ENCODE measurements at regions not wholly inside any gene's neighbourhood (a gene's known extent, or its start where the extent isn't known, plus 50 kb on each side); places are given as distances from the start of the nearest gene placed in this dataset.

DNA sequence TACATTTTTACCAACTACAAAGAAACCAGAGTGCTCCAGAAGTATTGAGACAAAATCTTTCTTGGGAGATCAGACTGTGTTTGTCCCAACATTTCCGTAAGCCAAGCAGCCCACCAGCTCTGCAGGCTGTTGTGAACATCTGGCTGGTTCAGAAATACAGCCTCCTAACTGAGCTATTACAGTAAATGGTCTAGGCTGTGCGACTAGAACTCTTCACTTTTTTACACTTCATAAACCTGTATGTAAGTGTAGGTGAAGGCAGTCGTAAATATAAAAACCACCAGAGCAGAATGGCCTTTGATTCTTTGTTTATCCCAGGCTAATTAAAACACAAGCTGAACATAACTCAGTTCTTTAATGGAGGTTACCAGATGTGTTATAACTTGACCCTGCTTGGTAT is 235.3 kb downstream of the ARRDC4 start:
- H3K4me3 ChIP-seq (ENCODE audit: low read depth, low read length) = no peak overlapping the region
- no peaks in the 10 kb centered on the region for H3K4me1 ChIP-seq (ENCODE audit: control insufficient read depth, insufficient read depth, low read length)
- no peak overlapping the region for H3K27ac ChIP-seq (ENCODE audit: low read depth, low read length)
- no peak overlapping the region for H3K9ac ChIP-seq (ENCODE audit: low read length)
- H3K27me3 ChIP-seq (ENCODE audit: control insufficient read depth, insufficient read depth, low read length) = no peaks in the 10 kb centered on the region
- no peaks in the 10 kb centered on the region for H3K36me3 ChIP-seq (ENCODE audit: control insufficient read depth, insufficient read depth, low read length)
- H3K9me3 ChIP-seq (ENCODE audit: control insufficient read depth, insufficient read depth, low read depth, low read length) = peaks cover 1% of the 10 kb centered on the region; the same call in 1 of the 2 replicates

- Histone ChIP-seq H3K27me3 (ENCODE audit: control insufficient read depth, insufficient read depth, low read length) (no peaks in the 10 kb centered on the region), H3K9ac (ENCODE audit: low read length) (no peak overlapping the region), H3K4me1 (ENCODE audit: control insufficient read depth, insufficient read depth, low read length) (no peaks in the 10 kb centered on the region), H3K9me3 (ENCODE audit: control insufficient read depth, insufficient read depth, low read depth, low read length) (no peaks in the 10 kb centered on the region), H3K27ac (ENCODE audit: low read depth, low read length) (no peak overlapping the region), H3K4me3 (ENCODE audit: low read depth, low read length) (no peak overlapping the region), H3K36me3 (ENCODE audit: control insufficient read depth, insufficient read depth, low read length) (no peaks in the 10 kb centered on the region)
These were observed 235.9 kb downstream of the ARRDC4 start for GRCh38 chr15:98196371-98196770.

DNA sequence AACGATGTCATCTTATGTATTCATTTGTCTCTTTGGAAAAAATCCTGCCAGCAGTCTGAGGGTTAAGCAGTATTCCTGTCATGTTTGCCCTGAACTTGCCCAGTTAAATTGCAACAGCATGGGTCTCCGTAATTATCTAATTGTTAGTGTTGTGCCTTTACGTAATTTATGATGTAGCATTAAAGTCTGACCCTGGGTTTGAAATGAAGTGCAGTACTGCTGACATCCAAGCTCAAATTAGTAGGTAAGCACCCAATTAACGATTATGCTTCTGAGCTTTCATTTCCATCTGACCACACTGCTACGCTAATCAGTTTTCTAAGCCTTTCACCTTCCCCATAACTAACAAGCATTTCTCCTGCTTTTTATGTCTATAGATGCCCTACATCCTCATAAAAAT is 241.8 kb downstream of the ARRDC4 start:
- Histone ChIP-seq H3K4me1 (ENCODE audit: control insufficient read depth, insufficient read depth, low read length) (no peaks in the 10 kb centered on the region), H3K9me3 (ENCODE audit: control insufficient read depth, insufficient read depth, low read depth, low read length) (no peaks in the 10 kb centered on the region), H3K4me3 (ENCODE audit: low read depth, low read length) (no peak overlapping the region), H3K27me3 (ENCODE audit: control insufficient read depth, insufficient read depth, low read length) (no peaks in the 10 kb centered on the region), H3K36me3 (ENCODE audit: control insufficient read depth, insufficient read depth, low read length) (no peaks in the 10 kb centered on the region), H3K9ac (ENCODE audit: low read length) (no peak overlapping the region), H3K27ac (ENCODE audit: low read depth, low read length) (no peak overlapping the region)

DNA sequence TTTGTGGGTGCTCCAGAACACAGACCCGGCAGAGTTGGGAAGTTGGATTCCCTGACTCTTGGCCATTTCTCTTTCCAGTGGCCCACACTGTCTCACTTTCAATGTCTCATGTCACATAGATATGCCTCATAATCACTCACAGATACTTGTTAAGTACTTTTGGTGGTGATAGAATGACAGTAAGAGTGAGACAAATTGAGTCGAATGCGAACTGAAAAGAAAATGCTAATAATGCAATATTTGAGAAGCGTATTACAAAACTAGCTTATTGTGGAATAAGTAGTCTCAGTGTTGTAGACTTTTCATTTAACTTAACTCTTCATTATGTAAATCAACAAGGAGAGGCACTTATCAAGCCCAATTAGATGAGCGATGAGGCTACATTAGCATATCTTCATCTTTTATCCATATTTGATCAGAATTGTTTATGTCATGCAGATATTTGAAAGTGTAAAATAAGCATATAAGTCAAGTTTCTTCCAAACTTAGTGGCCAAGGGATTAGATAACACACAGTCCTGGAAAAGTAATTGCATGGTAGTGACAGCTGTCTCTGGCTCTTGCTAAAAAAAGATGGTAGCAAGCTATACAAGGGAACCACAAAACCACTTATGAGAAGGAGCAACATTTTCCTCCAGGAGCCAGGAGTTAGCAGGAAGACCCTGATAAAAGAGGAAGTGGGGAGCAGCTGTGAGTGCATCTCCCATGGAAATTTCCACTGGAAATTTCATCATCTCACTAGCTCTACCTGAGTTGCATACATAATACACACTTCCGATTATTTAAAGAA is 243.6 kb downstream of the ARRDC4 start:
- H3K36me3 ChIP-seq (ENCODE audit: control insufficient read depth, insufficient read depth, low read length) = no peaks in the 10 kb centered on the region
- no peaks in the 10 kb centered on the region for H3K4me1 ChIP-seq (ENCODE audit: control insufficient read depth, insufficient read depth, low read length)
- H3K9me3 ChIP-seq (ENCODE audit: control insufficient read depth, insufficient read depth, low read depth, low read length) = no peaks in the 10 kb centered on the region
- H3K9ac ChIP-seq (ENCODE audit: low read length) = no peak overlapping the region
- no peak overlapping the region for H3K4me3 ChIP-seq (ENCODE audit: low read depth, low read length)
- no peaks in the 10 kb centered on the region for H3K27me3 ChIP-seq (ENCODE audit: control insufficient read depth, insufficient read depth, low read length)
- no peak overlapping the region for H3K27ac ChIP-seq (ENCODE audit: low read depth, low read length)

GRCh38 chr15:98207928-98208327 is 247.4 kb downstream of the ARRDC4 start:
- Histone ChIP-seq H3K4me1 (ENCODE audit: control insufficient read depth, insufficient read depth, low read length) (no peaks in the 10 kb centered on the region), H3K9me3 (ENCODE audit: control insufficient read depth, insufficient read depth, low read depth, low read length) (no peaks in the 10 kb centered on the region; the same call in 1 of the 2 replicates), H3K36me3 (ENCODE audit: control insufficient read depth, insufficient read depth, low read length) (no peaks in the 10 kb centered on the region), H3K27ac (ENCODE audit: low read depth, low read length) (no peak overlapping the region), H3K9ac (ENCODE audit: low read length) (no peak overlapping the region), H3K27me3 (ENCODE audit: control insufficient read depth, insufficient read depth, low read length) (no peaks in the 10 kb centered on the region), H3K4me3 (ENCODE audit: low read depth, low read length) (no peak overlapping the region)

DNA sequence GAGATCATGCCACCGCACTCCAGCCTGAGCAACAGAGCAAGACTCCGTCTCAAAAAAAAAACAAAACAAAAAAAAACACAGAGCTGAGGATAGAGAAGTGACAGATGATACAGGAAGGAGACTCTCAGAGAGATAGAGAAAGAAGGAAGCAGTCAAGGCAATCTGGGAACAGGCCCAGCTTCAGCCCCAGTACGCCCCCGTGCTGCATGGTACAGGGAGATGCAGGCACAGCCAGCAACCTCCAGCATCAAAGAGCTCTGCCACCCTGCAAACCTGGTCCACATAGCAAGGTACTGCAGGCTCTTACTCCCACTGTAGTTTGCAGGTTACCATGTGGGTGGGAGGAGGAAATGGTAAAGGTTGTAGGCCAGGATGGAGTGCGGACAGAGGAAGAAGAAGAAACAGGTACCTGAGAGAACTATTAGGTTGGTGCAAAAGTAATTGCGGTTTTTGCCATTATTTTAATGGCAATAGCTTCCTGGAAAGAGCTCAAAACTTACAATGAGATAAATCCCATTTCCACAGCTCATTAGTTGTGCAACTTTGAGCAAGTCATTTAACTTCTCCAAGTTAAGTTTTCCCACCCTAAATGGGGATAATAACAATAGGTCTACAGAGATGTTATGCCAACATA is 253.0 kb downstream of the ARRDC4 start:
- Histone ChIP-seq H3K9me3 (ENCODE audit: control insufficient read depth, insufficient read depth, low read depth, low read length) (no peaks in the 10 kb centered on the region; the same call in 1 of the 2 replicates), H3K27me3 (ENCODE audit: control insufficient read depth, insufficient read depth, low read length) (no peaks in the 10 kb centered on the region), H3K4me3 (ENCODE audit: low read depth, low read length) (no peak overlapping the region), H3K36me3 (ENCODE audit: control insufficient read depth, insufficient read depth, low read length) (no peaks in the 10 kb centered on the region), H3K9ac (ENCODE audit: low read length) (no peak overlapping the region), H3K4me1 (ENCODE audit: control insufficient read depth, insufficient read depth, low read length) (no peaks in the 10 kb centered on the region), H3K27ac (ENCODE audit: low read depth, low read length) (no peak overlapping the region)

GRCh38 chr15:98216166-98216565 is 255.7 kb downstream of the ARRDC4 start:
- H3K4me3 ChIP-seq (ENCODE audit: low read depth, low read length) = no peak overlapping the region
- H3K9ac ChIP-seq (ENCODE audit: low read length) = no peak overlapping the region
- H3K4me1 ChIP-seq (ENCODE audit: control insufficient read depth, insufficient read depth, low read length) = no peaks in the 10 kb centered on the region
- no peaks in the 10 kb centered on the region for H3K27me3 ChIP-seq (ENCODE audit: control insufficient read depth, insufficient read depth, low read length)
- H3K36me3 ChIP-seq (ENCODE audit: control insufficient read depth, insufficient read depth, low read length) = no peaks in the 10 kb centered on the region
- H3K27ac ChIP-seq (ENCODE audit: low read depth, low read length) = no peak overlapping the region
- H3K9me3 ChIP-seq (ENCODE audit: control insufficient read depth, insufficient read depth, low read depth, low read length) = no peaks in the 10 kb centered on the region; the same call in 1 of the 2 replicates

DNA sequence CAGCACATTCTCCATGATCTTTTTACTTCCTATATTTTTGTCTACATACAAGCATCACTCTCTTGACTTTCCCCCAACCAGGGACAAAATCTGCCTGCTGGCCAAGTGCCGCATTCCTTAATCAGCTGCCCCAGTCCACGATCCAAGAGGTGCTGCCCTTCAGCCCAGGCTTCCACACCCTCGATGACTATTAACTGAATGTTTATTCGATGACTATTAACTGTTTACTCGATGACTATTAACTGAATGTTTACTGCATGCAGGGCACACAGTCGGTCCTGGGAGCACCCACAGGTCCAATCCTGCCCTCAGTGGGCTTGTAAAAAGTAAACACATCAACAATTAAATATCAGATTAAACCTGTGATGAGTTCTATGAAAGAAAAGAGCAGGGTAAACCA is 256.9 kb downstream of the ARRDC4 start:
- no peaks in the 10 kb centered on the region for H3K4me1 ChIP-seq (ENCODE audit: control insufficient read depth, insufficient read depth, low read length)

GRCh38 chr15:98221144-98221543 is 260.6 kb downstream of the ARRDC4 start:
- H3K36me3 ChIP-seq (ENCODE audit: control insufficient read depth, insufficient read depth, low read length) = no peaks in the 10 kb centered on the region
- no peak overlapping the region for H3K27ac ChIP-seq (ENCODE audit: low read depth, low read length)
- H3K9ac ChIP-seq (ENCODE audit: low read length) = no peak overlapping the region
- no peak overlapping the region for H3K4me3 ChIP-seq (ENCODE audit: low read depth, low read length)
- no peaks in the 10 kb centered on the region for H3K27me3 ChIP-seq (ENCODE audit: control insufficient read depth, insufficient read depth, low read length)
- no peaks in the 10 kb centered on the region for H3K4me1 ChIP-seq (ENCODE audit: control insufficient read depth, insufficient read depth, low read length)
- H3K9me3 ChIP-seq (ENCODE audit: control insufficient read depth, insufficient read depth, low read depth, low read length) = no peaks in the 10 kb centered on the region

More for the DNA sequence above, 256.9 kb downstream of the ARRDC4 start:
- H3K9ac ChIP-seq (ENCODE audit: low read length) = no peak overlapping the region
- no peak overlapping the region for H3K27ac ChIP-seq (ENCODE audit: low read depth, low read length)
- H3K4me3 ChIP-seq (ENCODE audit: low read depth, low read length) = no peak overlapping the region
- H3K9me3 ChIP-seq (ENCODE audit: control insufficient read depth, insufficient read depth, low read depth, low read length) = no peaks in the 10 kb centered on the region
- no peaks in the 10 kb centered on the region for H3K36me3 ChIP-seq (ENCODE audit: control insufficient read depth, insufficient read depth, low read length)
- H3K27me3 ChIP-seq (ENCODE audit: control insufficient read depth, insufficient read depth, low read length) = no peaks in the 10 kb centered on the region

DNA sequence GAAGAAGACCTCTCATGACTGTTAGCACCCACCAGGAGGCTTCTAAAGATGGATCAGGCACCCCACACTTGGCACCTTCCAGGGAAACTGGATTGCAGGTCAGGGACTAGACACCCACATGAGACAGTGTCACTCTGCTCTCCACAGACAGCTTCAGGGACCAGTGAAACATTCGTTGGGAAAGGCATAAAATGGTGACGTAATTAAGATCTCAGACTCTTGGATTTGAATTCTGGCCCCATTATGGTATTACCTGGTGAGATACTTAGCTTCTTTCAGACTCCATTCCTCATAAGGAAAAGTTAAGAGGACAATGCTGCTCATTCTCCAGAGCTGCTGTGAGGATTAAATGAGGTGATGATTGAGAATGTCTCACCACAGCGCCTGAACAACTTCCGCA is 261.1 kb downstream of the ARRDC4 start:
- Histone ChIP-seq H3K9ac (ENCODE audit: low read length) (no peak overlapping the region), H3K27me3 (ENCODE audit: control insufficient read depth, insufficient read depth, low read length) (no peaks in the 10 kb centered on the region), H3K27ac (ENCODE audit: low read depth, low read length) (no peak overlapping the region)

GRCh38 chr15:98226149-98226548 is 265.6 kb downstream of the ARRDC4 start:
- H3K9ac ChIP-seq (ENCODE audit: low read length) = no peak overlapping the region
- H3K9me3 ChIP-seq (ENCODE audit: control insufficient read depth, insufficient read depth, low read depth, low read length) = no peaks in the 10 kb centered on the region
- no peak overlapping the region for H3K4me3 ChIP-seq (ENCODE audit: low read depth, low read length)
- H3K27ac ChIP-seq (ENCODE audit: low read depth, low read length) = no peak overlapping the region
- no peaks in the 10 kb centered on the region for H3K27me3 ChIP-seq (ENCODE audit: control insufficient read depth, insufficient read depth, low read length)
- no peaks in the 10 kb centered on the region for H3K4me1 ChIP-seq (ENCODE audit: control insufficient read depth, insufficient read depth, low read length)
- no peaks in the 10 kb centered on the region for H3K36me3 ChIP-seq (ENCODE audit: control insufficient read depth, insufficient read depth, low read length)

More for the DNA sequence above, 261.1 kb downstream of the ARRDC4 start:
- no peak overlapping the region for H3K4me3 ChIP-seq (ENCODE audit: low read depth, low read length)
- H3K4me1 ChIP-seq (ENCODE audit: control insufficient read depth, insufficient read depth, low read length) = no peaks in the 10 kb centered on the region
- H3K36me3 ChIP-seq (ENCODE audit: control insufficient read depth, insufficient read depth, low read length) = no peaks in the 10 kb centered on the region
- H3K9me3 ChIP-seq (ENCODE audit: control insufficient read depth, insufficient read depth, low read depth, low read length) = no peaks in the 10 kb centered on the region

All from HUES6 (cell line).